AG04449 (cell line): ENCODE measurements at regions not wholly inside any gene's neighbourhood (a gene's known extent, or its start where the extent isn't known, plus 50 kb on each side); places are given as distances from the start of the nearest gene placed in this dataset.
"Not testable (repeated sequence)": the region's sequence is repeated elsewhere in the genome, so short reads cannot be mapped to it uniquely, and the experiment has no call there.

Experiments
- CTCF ChIA-PET: fragments of 350-600 bp; formaldehyde crosslinking; extraction: SDS; loops from one replicate; lab custom pipeline; 2021; ENCODE audit warnings: antibody characterized with exemption; lab: Yijun Ruan, JAX
- POLR2A ChIA-PET: fragments of 400-600, 350-600 bp; formaldehyde crosslinking; extraction: SDS; loops from one replicate; lab custom pipeline; 2020; ENCODE audit warnings: antibody characterized with exemption, inconsistent platforms; lab: Yijun Ruan, JAX
- DNase-seq: peaks from one replicate; pipeline ENCODE4 v3.0.0-alpha.2; 2010; ENCODE audit warnings: low read depth, low spot score
- H3K4me3 ChIP-seq: 2 replicates; pipeline ENCODE4 v1.5.1; 2011; ENCODE audit warnings: low read depth, mild to moderate bottlenecking, control low read depth, low read length
- CTCF ChIP-seq: IDR thresholded peaks from one replicate; pipeline ENCODE4 v1.5.1; 2011; ENCODE audit warnings: mild to moderate bottlenecking, moderate library complexity, low read length, control low read depth, inconsistent platforms; ENCODE audit not compliant: insufficient read depth; ENCODE audit errors: missing control alignments

DNA sequence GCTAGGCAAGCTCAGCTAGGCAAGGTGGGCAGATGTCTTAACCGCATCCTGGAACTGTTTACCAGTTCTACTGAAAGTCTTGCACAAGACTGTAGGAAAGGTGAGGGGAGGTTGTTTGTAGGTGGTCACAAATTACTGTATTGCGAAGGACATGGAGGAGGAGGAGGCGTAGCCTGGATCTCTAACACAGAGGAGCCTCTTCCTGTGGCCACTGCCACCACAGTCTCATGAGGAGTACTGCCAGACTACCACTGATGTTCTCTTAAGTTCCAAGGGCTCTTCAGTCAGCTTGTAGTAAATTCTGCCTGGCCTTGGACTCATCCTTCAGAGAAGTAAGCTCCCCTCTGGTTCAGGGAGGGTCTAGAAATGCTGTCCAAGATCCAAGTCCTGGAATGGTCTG lies 258.6 kb downstream of the FAT4 start:
- CTCF ChIA-PET = no interaction called here
- no peak for TF ChIP-seq CTCF
- no peak for DNase-seq
- H3K4me3 ChIP-seq = no peak overlapping the region
- POLR2A ChIA-PET = no interaction called here

DNA sequence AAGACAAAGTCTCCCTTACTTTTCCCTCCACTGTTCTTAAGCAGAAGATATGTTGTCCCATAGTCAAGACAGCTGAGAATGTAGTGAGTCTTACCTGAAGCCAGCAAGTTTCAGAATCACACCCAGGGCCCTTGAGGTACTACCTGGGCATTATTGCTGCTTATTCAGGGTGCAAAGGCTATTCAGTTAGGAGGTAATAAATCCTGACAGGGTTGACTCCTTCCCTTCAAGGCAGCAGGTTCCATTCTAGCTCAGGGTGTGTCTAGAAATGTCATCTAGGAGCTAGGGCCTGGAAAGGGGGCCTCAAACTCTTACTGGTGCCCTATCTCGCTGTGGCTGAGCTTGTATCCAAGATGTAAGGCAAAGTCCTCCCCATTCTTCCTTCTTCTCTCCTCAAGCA lies 259.0 kb downstream of the FAT4 start:
- DNase-seq = no peak
- no peak overlapping the region for H3K4me3 ChIP-seq
- POLR2A ChIA-PET = no interaction called here
- CTCF ChIA-PET = no interaction called here
- no peak for TF ChIP-seq CTCF

DNA sequence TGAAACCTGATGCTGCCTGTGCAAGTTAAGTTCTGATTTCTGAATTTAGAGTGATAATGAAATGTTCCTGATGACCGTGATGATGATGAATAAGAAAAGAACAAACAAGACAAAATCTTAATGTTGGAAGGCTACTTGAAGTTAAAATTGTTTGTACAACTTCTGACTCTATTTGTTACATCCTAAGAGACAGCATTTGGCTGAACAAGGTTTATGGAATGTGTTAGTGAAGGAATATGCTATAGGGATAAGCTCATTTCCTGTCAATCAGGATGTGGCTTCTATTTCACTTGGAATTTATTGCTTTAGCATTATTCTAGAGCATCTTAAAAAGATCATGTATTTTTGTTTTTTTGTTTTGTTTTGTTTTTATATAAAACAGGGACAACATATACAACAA lies 267.5 kb downstream of the FAT4 start:
- ChIA-PET CTCF (no interaction called here), POLR2A (no interaction called here)
- no peak for TF ChIP-seq CTCF
- H3K4me3 ChIP-seq = no peak overlapping the region
- no peak for DNase-seq

DNA sequence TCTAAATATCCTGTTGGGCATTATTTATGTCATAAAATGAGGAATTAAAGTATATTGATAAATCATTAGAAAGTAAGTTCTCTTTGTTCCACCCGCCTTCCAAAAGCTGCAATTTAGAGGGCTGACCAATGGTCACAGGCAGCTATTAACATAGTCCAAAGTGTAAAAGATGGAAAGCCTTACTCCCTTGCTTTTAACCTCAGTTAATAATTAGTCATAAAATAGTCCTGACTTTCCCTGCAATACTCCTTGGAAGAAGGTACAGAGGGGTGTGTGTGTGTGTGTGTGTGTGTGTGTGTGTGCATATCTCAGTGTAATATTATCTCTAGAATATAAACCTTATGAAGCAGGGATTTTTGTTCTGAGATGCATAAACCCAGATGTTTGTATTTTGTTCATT lies 275.4 kb downstream of the FAT4 start:
- DNase-seq = no peak
- no peak for TF ChIP-seq CTCF
- ChIA-PET POLR2A (no interaction called here), CTCF (no interaction called here)
- no peak overlapping the region for H3K4me3 ChIP-seq

DNA sequence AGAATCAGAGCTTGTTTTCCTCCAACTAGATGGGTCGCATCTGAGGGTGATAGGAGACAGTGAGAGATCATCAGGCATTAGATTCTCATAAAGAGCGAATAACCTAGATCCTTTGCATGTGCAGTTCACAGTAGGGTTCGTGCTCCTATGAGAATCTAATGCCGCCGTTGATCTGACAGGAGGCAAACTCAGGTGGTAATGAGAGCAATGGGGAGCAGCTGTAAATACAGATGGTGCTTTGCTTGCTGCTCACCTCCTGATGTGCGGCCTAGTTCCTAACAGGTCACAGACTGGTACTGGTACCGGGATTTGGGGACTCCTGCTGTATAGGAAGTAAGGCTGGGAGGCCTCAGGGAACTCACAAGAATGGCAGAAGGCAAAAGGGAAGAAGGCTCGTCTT lies 276.5 kb downstream of the FAT4 start:
- no peak for DNase-seq
- H3K4me3 ChIP-seq = no peak overlapping the region
- no peak for TF ChIP-seq CTCF
- POLR2A ChIA-PET = no interaction called here
- CTCF ChIA-PET = no interaction called here

GRCh38 chr4:125594056-125594602 lies 279.4 kb downstream of the FAT4 start:
- no peak for DNase-seq
- ChIA-PET CTCF (no interaction called here), POLR2A (no interaction called here)
- no peak overlapping the region for H3K4me3 ChIP-seq
- TF ChIP-seq CTCF = no peak

DNA sequence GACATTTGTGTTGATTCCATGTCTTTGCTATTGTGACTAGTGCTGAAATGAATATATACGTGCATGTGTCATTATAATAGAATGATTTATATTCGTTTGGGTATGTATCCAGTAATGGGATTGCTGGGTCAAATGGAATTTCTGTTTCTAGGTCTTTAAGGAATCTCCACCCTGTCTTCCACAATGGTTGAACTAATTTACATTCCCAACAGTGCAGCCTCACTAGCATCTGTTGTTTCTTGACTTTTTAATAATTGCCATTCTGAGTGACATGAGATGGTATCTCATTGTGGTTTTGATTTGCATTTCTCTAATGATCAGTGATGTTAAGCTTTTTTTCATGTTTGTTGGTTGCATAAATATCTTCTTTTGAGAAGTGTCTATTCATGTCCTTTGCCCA lies 291.2 kb downstream of the FAT4 start:
- DNase-seq, POLR2A ChIA-PET, CTCF ChIA-PET, H3K4me3 ChIP-seq: not testable (repeated sequence)
